B cell (primary cell): ENCODE measurements at regions not wholly inside any gene's neighbourhood (a gene's known extent, or its start where the extent isn't known, plus 50 kb on each side); places are given as distances from the start of the nearest gene placed in this dataset.

Experiments used
- CTCF ChIP-seq: fragments of 200-600 bp; IDR thresholded peaks from one replicate; pipeline ENCODE4 v1.8.0; 2022; ENCODE audit warnings: antibody characterized with exemption, mild to moderate bottlenecking
- EZH2 ChIP-seq: IDR thresholded peaks from 2 replicates; pipeline ENCODE4 v1.6.1; 2012; ENCODE audit warnings: borderline replicate concordance, low read depth, mild to moderate bottlenecking, moderate library complexity, low read length; ENCODE audit not compliant: insufficient read depth, poor library complexity, severe bottlenecking

DNA sequence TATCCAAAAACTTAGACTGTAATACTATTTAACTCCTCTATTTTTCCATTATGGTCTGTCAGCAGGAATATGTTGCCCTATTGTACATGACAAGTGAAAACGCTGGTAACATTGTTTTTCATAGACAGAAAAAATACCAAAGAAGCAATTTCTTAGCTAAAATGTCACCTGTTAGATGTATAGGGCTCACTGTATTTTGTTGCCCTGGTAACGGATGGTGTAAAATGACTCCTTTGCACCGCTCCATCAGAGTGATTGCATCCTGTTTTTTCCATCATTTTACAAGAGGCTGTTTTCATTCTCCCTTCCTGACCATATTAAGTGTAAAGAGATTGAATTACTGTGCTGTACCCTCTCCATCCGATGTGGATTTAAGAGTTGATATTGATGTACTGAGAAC, 460.1 kb upstream of the TLE4 start:
- TF ChIP-seq CTCF (no peak), EZH2 (no peak)
